HepG2 (cell line): ENCODE measurements at regions not wholly inside any gene's neighbourhood (a gene's known extent, or its start where the extent isn't known, plus 50 kb on each side); places are given as distances from the start of the nearest gene placed in this dataset.

Source experiments
- ATAC-seq: fragments of 200-7000 bp; cut with Tn5 transposase; 3 replicates; pipeline ENCODE4 v1.9.1; 2020; ENCODE audit warnings: mild to moderate bottlenecking, moderate library complexity
- BruUV-seq: library from RNA; stranded (reverse); fragments of 400-500 nt; replicated peaks from 2 replicates; lab custom pipeline; 2021; lab: Mats Ljungman, UMichigan
- CTCF ChIA-PET: fragments of 300-600 bp; formaldehyde crosslinking; extraction: SDS; loops from one replicate; lab custom pipeline; 2021; ENCODE audit warnings: low total read pairs, inconsistent platforms, low intra/inter-chr PET ratio; lab: Yijun Ruan, JAX
- POLR2A ChIA-PET: fragments of 350-600 bp; sonication (Branson Sonifier 250); formaldehyde crosslinking; loops from one replicate; lab custom pipeline; 2020; ENCODE audit warnings: antibody characterized with exemption, inconsistent platforms; lab: Yijun Ruan, JAX
- DNase-seq: peaks from one replicate; pipeline ENCODE4 v3.0.0-alpha.2; 2015; ENCODE audit warnings: low spot score
- FAIRE-seq: peaks from 3 replicates; lab custom pipeline; 2011; peaks lifted over from hg19 to GRCh38; lab: Jason Lieb, UNC
- H2AFZ ChIP-seq: one replicate; pipeline ENCODE4 v1.6.1; 2011; ENCODE audit warnings: low read length, inconsistent platforms
- H3K27ac ChIP-seq: fragments of 300-600 bp; 3 replicates; pipeline ENCODE4 v1.8.0; 2011; ENCODE audit warnings: mixed run types, mild to moderate bottlenecking, mixed read lengths, low read length, inconsistent platforms; ENCODE audit not compliant: insufficient read depth; ENCODE audit errors: extremely low read length
- H3K27me3 ChIP-seq, 2 experiments: fragments of 200-600 bp in 1 of 2; 2 replicates in 1 of 2; 3 replicates in 1 of 2; pipeline versions ENCODE4 v1.6.0 to v1.8.0; 2011; ENCODE audit warnings: low read length in 2 of 2, mild to moderate bottlenecking in 2 of 2, moderate library complexity in 2 of 2, inconsistent platforms in 1 of 2; ENCODE audit not compliant: insufficient read depth in 2 of 2, control insufficient read depth in 1 of 2
- H3K36me3 ChIP-seq, 2 experiments: fragments of 200-600 bp in 1 of 2; replicated peaks in 1 of 2; 2 replicates in 1 of 2; 3 replicates in 1 of 2; pipeline versions ENCODE4 v1.5.1 to v1.8.0; 2011; ENCODE audit warnings: low read length in 2 of 2, inconsistent platforms in 1 of 2; ENCODE audit not compliant: insufficient read depth in 2 of 2, control insufficient read depth in 1 of 2
- H3K4me1 ChIP-seq: 2 replicates; pipeline ENCODE4 v1.5.1; 2012; ENCODE audit warnings: low read length, inconsistent platforms; ENCODE audit not compliant: insufficient read depth
- H3K4me2 ChIP-seq: 2 replicates; pipeline ENCODE4 v1.6.0; 2011; ENCODE audit warnings: low read depth, low read length, inconsistent platforms
- H3K4me3 ChIP-seq, 3 experiments: fragments of 200-600 bp in 1 of 3; sonication (generic), shearing (Covaris generic) in 1 of 3; replicated peaks in 1 of 3; 2 replicates each; pipeline ENCODE4 v1.5.1; 2011 to 2016; ENCODE audit warnings: low read length in 3 of 3, inconsistent platforms in 2 of 3, low read depth in 2 of 3, mild to moderate bottlenecking in 2 of 3, control low read depth in 1 of 3, mixed read lengths in 1 of 3; ENCODE audit not compliant: insufficient read depth in 1 of 3
- H3K79me2 ChIP-seq: one replicate; pipeline ENCODE4 v1.6.1; 2011; ENCODE audit warnings: low read length, inconsistent platforms; ENCODE audit not compliant: insufficient read depth
- H3K9ac ChIP-seq: 2 replicates; pipeline ENCODE4 v1.6.0; 2011; ENCODE audit warnings: mild to moderate bottlenecking, low read depth, low read length, inconsistent platforms; ENCODE audit not compliant: insufficient read depth
- H3K9me3 ChIP-seq: 2 replicates; pipeline ENCODE4 v1.5.1; 2012; ENCODE audit warnings: mild to moderate bottlenecking, low read length
- H4K20me1 ChIP-seq: 2 replicates; pipeline ENCODE4 v1.6.0; 2011; ENCODE audit warnings: inconsistent platforms, mild to moderate bottlenecking, low read length, moderate library complexity; ENCODE audit not compliant: insufficient read depth
- CENPX ChIP-seq: sonication (generic); formaldehyde crosslinking; IDR thresholded peaks from 2 replicates; pipeline ENCODE4 v1.9.0; 2021; ENCODE audit warnings: mild to moderate bottlenecking, missing genetic modification reagents, moderate library complexity
- FOSL2 ChIP-seq: sonication (generic); formaldehyde crosslinking; IDR thresholded peaks from 2 replicates; pipeline ENCODE4 v1.4.0; 2020; ENCODE audit warnings: missing genetic modification reagents
- FOXA1 ChIP-seq, 2 experiments: fragments of 450-650 bp in 1 of 2; sonication (generic) in 1 of 2; formaldehyde crosslinking in 1 of 2; IDR thresholded peaks; 2 replicates each; pipeline versions ENCODE4 v1.4.0 to v1.6.1; 2016 to 2020; ENCODE audit warnings: missing genetic modification reagents in 1 of 2
- FOXP1 ChIP-seq, 2 experiments: fragments of 450-650 bp in 1 of 2; IDR thresholded peaks; 2 replicates each; pipeline ENCODE4 v1.6.1; 2017 to 2018; ENCODE audit warnings: antibody characterized with exemption in 1 of 2
- NKX3-1 ChIP-seq: sonication (generic); formaldehyde crosslinking; IDR thresholded peaks from 2 replicates; pipeline ENCODE4 v1.5.0; 2020; ENCODE audit warnings: missing genetic modification reagents
- TEAD3 ChIP-seq: optimal IDR thresholded peaks from 2 replicates; pipeline ENCODE3; 2016; ENCODE audit warnings: borderline replicate concordance
- WGBS: methylation state at CpG from one replicate; pipeline ENCODE4 v1.1.6; 2017; ENCODE audit warnings: low lambda C conversion rate; 5-methylcytosine and 5-hydroxymethylcytosine counted together
- in situ Hi-C: cut with HindIII; loops from 2 replicates; pipeline ENCODE4 v1.10.0; 2017; ENCODE audit warnings: low pct_unique_long_range_greater_than_20kb; ENCODE audit not compliant: extremely low pct_ligation_motif_present
- intact Hi-C: fragments of 100-400 bp; cut with micrococcal nuclease; formaldehyde crosslinking; loops from one replicate; pipeline ENCODE4 v1.10.0; 2022; ENCODE audit not compliant: unreplicated experiment
- TF ChIP-seq, protein P1 (sequence below): IDR thresholded peaks from 2 replicates; pipeline ENCODE4 v1.4.0; 2020; ENCODE audit warnings: mild to moderate bottlenecking, missing genetic modification reagents
- TF ChIP-seq, protein P2 (sequence below): sonication (generic); formaldehyde crosslinking; IDR thresholded peaks from 2 replicates; pipeline ENCODE4 v1.5.1; 2020; ENCODE audit warnings: missing genetic modification reagents, mild to moderate bottlenecking, borderline replicate concordance
- TF ChIP-seq, protein P3 (sequence below), 2 experiments: IDR thresholded peaks; 2 replicates each; pipeline ENCODE4 v1.6.1; 2011 to 2012; ENCODE audit warnings: low read length in 2 of 2, borderline replicate concordance in 1 of 2, low read depth in 1 of 2, mild to moderate bottlenecking in 1 of 2, moderate library complexity in 1 of 2

DNA sequence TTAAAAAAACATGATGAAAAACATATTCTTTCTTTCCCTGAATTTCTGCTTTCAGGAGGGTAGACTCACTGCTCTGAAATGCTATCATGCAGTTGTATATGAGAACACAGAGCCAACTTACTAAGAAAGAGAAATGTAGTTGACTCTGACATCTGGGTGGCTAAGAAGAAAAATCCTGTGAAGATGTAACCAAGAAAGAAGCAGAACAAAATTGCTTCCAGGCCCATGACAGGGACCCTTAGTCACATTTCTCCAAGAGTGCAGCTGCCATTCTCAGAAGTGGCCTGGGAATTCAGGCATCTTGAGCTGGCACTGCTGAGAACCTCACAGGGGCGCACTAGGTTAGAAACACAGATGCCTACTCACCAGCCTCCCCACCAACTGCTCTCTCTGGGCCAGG is 73.6 kb downstream of the RPL27A start:
- H4K20me1 ChIP-seq = no peaks in the 10 kb centered on the region
- WGBS = no CpG with 5 or more reads among the region's 1 CpG
- in situ Hi-C loops = no loop called here
- BruUV-seq = no TSS peak
- H3K4me2 ChIP-seq = no peak overlapping the region
- no peak overlapping the region for H2AFZ ChIP-seq
- no peaks in the 10 kb centered on the region for H3K79me2 ChIP-seq
- CTCF ChIA-PET = no interaction called here
- no peaks in the 10 kb centered on the region for H3K27me3 ChIP-seq
- TF ChIP-seq FOXA1 (IDR thresholded peaks at IDR 0.05) (no peak), FOXA1 (CRISPR knock-in tag; IDR thresholded peaks at IDR 0.05) (no peak)
- TF ChIP-seq, protein P1, sequence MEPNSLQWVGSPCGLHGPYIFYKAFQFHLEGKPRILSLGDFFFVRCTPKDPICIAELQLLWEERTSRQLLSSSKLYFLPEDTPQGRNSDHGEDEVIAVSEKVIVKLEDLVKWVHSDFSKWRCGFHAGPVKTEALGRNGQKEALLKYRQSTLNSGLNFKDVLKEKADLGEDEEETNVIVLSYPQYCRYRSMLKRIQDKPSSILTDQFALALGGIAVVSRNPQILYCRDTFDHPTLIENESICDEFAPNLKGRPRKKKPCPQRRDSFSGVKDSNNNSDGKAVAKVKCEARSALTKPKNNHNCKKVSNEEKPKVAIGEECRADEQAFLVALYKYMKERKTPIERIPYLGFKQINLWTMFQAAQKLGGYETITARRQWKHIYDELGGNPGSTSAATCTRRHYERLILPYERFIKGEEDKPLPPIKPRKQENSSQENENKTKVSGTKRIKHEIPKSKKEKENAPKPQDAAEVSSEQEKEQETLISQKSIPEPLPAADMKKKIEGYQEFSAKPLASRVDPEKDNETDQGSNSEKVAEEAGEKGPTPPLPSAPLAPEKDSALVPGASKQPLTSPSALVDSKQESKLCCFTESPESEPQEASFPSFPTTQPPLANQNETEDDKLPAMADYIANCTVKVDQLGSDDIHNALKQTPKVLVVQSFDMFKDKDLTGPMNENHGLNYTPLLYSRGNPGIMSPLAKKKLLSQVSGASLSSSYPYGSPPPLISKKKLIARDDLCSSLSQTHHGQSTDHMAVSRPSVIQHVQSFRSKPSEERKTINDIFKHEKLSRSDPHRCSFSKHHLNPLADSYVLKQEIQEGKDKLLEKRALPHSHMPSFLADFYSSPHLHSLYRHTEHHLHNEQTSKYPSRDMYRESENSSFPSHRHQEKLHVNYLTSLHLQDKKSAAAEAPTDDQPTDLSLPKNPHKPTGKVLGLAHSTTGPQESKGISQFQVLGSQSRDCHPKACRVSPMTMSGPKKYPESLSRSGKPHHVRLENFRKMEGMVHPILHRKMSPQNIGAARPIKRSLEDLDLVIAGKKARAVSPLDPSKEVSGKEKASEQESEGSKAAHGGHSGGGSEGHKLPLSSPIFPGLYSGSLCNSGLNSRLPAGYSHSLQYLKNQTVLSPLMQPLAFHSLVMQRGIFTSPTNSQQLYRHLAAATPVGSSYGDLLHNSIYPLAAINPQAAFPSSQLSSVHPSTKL (CRISPR knock-in tag) = no peak
- H3K4me1 ChIP-seq = peaks cover 19% of the 10 kb centered on the region
- no peak overlapping the region for H3K9ac ChIP-seq
- no peak overlapping the region for H3K4me3 ChIP-seq
- H3K36me3 ChIP-seq = no peaks in the 10 kb centered on the region
- intact Hi-C loops = loop anchor here (2.0 to 10.0 kb wide), 2 partner anchors 55 to 61 kb away; a partner anchor contains a TSS
- no peak overlapping the region for H3K27ac ChIP-seq
- ATAC-seq (no peak), FAIRE-seq (no peak), DNase-seq (no peak)
- POLR2A ChIA-PET = no interaction called here
- H3K9me3 ChIP-seq = no peaks in the 10 kb centered on the region

DNA sequence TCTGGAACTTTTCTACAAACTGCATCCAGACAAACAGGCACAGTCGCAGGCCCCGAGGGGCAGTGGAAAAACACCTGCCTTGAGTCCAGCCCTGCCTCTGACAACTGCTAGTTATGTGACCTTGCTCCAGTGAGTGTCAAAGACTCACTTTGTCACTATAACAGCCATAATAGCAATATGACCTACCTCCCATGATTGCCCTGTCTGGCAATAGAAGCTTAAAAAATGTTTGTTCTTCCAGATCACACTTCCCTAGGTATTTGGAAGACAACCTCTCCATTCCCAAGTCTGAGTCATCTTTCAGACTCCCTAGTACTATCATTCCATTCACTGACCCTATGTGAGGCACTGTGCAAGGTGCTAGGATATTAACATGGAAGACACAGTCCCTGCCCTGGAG is 74.5 kb downstream of the RPL27A start:
- Histone ChIP-seq H3K9me3 (no peaks in the 10 kb centered on the region), H3K79me2 (no peaks in the 10 kb centered on the region), H3K27ac (no peak overlapping the region), H2AFZ (no peak overlapping the region), H3K36me3 (no peaks in the 10 kb centered on the region), H3K4me1 (peaks cover 19% of the 10 kb centered on the region), H3K9ac (no peak overlapping the region), H3K4me3 (no peak overlapping the region), H3K27me3 (no peaks in the 10 kb centered on the region), H3K4me2 (no peak overlapping the region), H4K20me1 (no peaks in the 10 kb centered on the region)
- POLR2A ChIA-PET = no interaction called here
- no TSS peak for BruUV-seq
- CTCF ChIA-PET = no interaction called here
- DNase-seq (peak; percentile 65), ATAC-seq (peak; percentile 84), FAIRE-seq (peak; percentile 34)
- 63% methylated on average over 2 of the region's 2 CpGs for WGBS
- intact Hi-C loops (loop anchor here (2.0 to 10.0 kb wide), 2 partner anchors 54 to 62 kb away; a partner anchor contains a TSS), in situ Hi-C loops (no loop called here)
- 0 out of 2 replicates have a peak, but pooled peaks have one; percentile 22 for TF ChIP-seq NKX3-1 (CRISPR knock-in tag)
- TF ChIP-seq, protein P2, sequence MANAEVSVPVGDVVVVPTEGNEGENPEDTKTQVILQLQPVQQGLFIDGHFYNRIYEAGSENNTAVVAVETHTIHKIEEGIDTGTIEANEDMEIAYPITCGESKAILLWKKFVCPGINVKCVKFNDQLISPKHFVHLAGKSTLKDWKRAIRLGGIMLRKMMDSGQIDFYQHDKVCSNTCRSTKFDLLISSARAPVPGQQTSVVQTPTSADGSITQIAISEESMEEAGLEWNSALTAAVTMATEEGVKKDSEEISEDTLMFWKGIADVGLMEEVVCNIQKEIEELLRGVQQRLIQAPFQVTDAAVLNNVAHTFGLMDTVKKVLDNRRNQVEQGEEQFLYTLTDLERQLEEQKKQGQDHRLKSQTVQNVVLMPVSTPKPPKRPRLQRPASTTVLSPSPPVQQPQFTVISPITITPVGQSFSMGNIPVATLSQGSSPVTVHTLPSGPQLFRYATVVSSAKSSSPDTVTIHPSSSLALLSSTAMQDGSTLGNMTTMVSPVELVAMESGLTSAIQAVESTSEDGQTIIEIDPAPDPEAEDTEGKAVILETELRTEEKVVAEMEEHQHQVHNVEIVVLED = no peak
- TF ChIP-seq CENPX (CRISPR knock-in tag) = no peak
- peak; percentile 58 for TF ChIP-seq TEAD3 (CRISPR knock-in tag)
- peak; percentile 69 for TF ChIP-seq FOSL2 (CRISPR knock-in tag)
- TF ChIP-seq, protein P3, sequence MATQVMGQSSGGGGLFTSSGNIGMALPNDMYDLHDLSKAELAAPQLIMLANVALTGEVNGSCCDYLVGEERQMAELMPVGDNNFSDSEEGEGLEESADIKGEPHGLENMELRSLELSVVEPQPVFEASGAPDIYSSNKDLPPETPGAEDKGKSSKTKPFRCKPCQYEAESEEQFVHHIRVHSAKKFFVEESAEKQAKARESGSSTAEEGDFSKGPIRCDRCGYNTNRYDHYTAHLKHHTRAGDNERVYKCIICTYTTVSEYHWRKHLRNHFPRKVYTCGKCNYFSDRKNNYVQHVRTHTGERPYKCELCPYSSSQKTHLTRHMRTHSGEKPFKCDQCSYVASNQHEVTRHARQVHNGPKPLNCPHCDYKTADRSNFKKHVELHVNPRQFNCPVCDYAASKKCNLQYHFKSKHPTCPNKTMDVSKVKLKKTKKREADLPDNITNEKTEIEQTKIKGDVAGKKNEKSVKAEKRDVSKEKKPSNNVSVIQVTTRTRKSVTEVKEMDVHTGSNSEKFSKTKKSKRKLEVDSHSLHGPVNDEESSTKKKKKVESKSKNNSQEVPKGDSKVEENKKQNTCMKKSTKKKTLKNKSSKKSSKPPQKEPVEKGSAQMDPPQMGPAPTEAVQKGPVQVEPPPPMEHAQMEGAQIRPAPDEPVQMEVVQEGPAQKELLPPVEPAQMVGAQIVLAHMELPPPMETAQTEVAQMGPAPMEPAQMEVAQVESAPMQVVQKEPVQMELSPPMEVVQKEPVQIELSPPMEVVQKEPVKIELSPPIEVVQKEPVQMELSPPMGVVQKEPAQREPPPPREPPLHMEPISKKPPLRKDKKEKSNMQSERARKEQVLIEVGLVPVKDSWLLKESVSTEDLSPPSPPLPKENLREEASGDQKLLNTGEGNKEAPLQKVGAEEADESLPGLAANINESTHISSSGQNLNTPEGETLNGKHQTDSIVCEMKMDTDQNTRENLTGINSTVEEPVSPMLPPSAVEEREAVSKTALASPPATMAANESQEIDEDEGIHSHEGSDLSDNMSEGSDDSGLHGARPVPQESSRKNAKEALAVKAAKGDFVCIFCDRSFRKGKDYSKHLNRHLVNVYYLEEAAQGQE (IDR thresholded peaks at IDR 0.05; ENCODE audit: borderline replicate concordance in 1 of 2, low read depth in 1 of 2, low read length in 2 of 2) = no peak
- no peak for TF ChIP-seq FOXP1 (IDR thresholded peaks at IDR 0.05)
- no peak for TF ChIP-seq FOXP1 (CRISPR knock-in tag; IDR thresholded peaks at IDR 0.05)
